ENCODE measurements at regions not wholly inside any gene's neighbourhood (a gene's known extent, or its start where the extent isn't known, plus 50 kb on each side); places are given as distances from the start of the nearest gene placed in this dataset.

DNA sequence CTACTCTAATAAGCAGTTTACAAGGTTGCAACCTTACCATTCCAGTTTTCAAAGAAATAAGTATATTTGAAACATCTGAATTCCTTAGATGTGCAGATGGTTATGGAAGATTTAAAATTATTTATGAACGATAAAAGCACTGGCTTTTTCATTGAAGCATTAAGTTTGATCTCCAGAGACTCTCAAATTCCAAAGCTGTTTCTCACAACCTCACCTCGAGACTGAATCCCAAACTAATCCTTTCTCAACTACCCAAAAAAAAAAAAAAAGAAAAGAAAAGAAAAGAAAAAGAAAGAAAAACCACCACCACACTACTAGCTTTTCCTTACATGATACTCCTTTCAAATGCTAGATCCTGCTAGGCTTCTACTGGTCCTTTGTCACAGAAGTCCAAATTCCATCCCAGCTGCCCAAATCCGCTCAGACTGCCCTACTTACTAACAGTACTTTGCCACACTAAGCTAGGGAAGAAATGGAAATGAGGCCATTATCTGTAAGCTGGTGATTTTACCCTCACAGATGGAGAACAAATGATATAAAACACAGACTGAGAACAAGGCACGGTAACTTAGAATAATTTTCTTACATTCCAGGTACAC lies 100.6 kb upstream of the CDK1 start:
- intact Hi-C loops (cut with DNase I): no loop called here
- no peak for ATAC-seq
- DNase-seq (ENCODE audit: low spot score): no peak

GRCh38 chr10:60675236-60675635 lies 103.0 kb upstream of the CDK1 start:
- ATAC-seq (no peak), DNase-seq (ENCODE audit: low spot score) (no peak)

DNA sequence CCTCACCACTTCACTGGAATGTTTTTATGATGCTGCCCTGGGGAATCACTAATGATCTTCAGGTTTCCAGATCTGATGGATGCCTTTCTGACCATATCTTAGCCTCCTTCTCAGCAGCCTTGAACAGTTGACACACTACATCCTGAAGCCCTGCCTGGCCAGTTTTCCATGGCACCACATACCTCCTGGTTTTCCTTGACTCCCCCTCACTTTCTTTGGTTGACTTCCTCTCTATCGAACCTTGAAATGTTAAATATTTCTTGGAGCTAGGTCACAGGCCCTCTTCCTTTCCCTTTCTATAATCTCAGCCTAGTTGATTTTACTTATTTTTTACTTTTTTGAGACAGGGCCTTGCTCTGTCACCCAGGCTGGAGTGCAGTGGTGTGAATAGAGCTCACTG lies 108.8 kb upstream of the CDK1 start:
- DNase-seq (ENCODE audit: low spot score) (no peak), ATAC-seq (no peak)
- intact Hi-C loops (cut with DNase I): no loop called here

More at GRCh38 chr10:60675236-60675635, 103.0 kb upstream of the CDK1 start:
- intact Hi-C loops (cut with DNase I): no loop called here

GRCh38 chr10:60666221-60666620 lies 112.1 kb upstream of the CDK1 start:
- intact Hi-C loops (cut with DNase I): no loop called here
- ATAC-seq: no peak
- DNase-seq (ENCODE audit: low spot score): no peak

GRCh38 chr10:60664859-60665258 lies 113.4 kb upstream of the CDK1 start:
- ATAC-seq (no peak), DNase-seq (ENCODE audit: low spot score) (no peak)
- intact Hi-C loops (cut with DNase I): no loop called here

DNA sequence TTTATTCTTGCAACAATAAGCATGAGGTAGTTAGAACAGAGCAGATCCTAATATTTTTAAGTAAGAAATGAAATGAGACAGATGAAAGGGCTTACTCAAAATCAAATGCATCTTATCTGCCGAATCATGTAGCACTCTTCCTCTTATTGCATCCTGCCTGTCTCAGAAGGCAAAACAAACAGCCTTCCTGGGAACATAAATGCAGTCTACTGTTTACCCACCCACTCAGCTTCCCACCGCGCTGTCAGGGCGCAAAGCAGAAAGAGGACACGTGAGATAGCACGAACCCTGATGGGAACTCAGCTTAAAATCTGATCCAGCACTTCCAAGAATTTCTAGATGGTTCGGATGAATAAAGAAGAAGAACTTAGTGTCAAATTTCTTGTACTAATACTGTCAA lies 114.4 kb upstream of the CDK1 start:
- no peak for ATAC-seq
- no peak for DNase-seq (ENCODE audit: low spot score)
- intact Hi-C loops (cut with DNase I): no loop called here

DNA sequence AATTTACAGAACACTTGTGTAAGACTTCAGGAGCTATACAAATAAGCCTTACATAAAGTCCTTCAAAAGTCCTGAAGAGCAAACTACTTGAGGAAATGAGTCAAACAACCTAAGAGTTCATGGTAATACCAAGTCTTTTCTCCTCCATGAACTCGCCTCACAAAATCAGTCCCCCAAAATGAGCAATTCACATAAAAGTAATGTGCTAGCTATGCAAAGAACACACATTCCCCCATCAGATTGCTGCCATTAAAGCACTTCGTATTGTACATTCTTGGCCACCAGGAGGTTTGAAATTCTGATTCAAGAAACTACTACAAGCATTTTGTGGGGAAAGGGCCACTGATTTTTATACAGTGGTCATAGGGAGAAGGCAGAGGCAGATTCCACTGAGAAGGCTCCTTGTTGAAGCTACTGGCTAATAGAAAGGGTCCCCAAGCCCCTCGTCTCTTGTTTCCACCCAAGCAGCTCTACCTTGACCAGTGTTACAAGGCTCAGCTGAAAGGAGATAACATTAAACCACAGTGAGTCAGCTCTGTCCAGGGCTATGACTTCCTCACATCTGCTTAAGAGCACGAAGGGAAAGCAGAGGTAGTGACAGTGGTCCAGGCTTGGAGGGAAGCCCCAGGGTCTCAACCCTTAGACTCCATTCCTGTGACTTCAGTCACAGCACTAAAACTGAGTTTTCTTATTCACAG lies 115.2 kb upstream of the CDK1 start:
- no peak for ATAC-seq
- no peak for DNase-seq (ENCODE audit: low spot score)
- intact Hi-C loops (cut with DNase I): no loop called here

DNA sequence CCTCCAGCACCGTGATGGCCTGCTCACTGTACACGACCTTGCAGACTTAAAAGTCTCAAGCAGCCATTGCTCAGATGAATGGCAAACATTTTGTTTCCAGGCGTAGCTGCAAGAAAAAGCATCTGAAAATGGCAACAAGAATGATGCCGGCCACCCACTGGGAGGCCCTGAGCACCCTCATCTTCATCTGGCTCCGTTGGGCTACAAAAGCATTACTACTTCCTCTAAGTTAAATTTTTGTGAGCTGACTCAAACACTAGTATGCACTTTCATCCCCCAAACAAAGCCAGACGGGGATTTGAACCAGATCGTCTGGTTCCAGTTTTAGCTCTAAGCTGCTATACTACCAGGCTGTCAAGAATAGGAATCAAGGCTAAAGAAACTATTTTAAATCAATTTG lies 116.6 kb upstream of the CDK1 start:
- ATAC-seq (no peak), DNase-seq (ENCODE audit: low spot score) (no peak)
- intact Hi-C loops (cut with DNase I): no loop called here

- DNase-seq (ENCODE audit: low spot score) (no peak), ATAC-seq (no peak)
- intact Hi-C loops (cut with DNase I): no loop called here
Measured at GRCh38 chr10:60660625-60661024, 117.7 kb upstream of the CDK1 start.

- ATAC-seq (no peak), DNase-seq (ENCODE audit: low spot score) (no peak)
- intact Hi-C loops (cut with DNase I): no loop called here
Measured at GRCh38 chr10:60654813-60655464, 123.3 kb upstream of the CDK1 start.

GRCh38 chr10:60652628-60653027 lies 125.7 kb upstream of the CDK1 start:
- ATAC-seq (no peak), DNase-seq (ENCODE audit: low spot score) (no peak)
- intact Hi-C loops (cut with DNase I): no loop called here

GRCh38 chr10:60650378-60650800 lies 127.9 kb upstream of the CDK1 start:
- ATAC-seq: no peak
- DNase-seq (ENCODE audit: low spot score): no peak
- intact Hi-C loops (cut with DNase I): no loop called here

DNA sequence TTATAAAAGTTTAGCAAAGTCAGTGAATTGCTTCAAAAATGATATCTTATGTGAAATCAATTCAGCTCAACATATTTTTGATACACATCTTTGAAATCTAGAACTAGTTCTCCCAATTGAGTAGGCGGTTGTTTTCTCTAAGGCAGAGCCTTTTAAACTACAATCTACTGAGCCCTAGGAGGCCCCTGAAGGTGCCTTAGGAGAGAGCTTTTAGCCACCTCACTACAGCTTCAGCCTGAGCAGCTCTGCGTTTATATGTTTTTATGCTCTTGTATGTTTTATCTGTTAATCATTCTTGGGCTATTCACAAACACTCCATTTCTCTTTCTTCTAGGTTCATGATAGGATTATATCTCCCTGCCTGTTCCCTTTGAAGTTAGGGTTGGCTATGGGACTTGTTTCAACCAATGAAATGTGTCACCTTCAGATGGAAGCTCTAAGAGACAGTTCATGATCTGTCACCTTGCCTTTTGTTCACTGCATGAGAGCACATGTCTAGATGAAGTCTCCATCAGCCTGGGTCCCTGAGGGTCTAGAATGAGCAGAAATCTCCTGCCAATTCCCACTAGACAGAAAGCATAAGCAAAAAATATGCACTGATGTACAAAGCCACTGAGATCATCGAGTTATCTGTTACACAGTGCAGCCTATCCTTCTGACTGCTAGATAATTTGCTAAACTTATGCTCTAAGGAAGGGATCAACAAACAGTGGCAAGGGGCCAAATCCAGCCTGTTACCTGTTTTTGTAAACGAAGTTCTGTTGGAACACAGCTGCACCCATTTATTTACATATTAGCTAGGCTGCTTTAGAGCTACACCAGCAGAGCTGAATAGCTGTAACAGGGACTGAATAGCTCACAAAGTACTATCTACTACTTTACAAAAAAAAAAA lies 128.5 kb upstream of the CDK1 start:
- no peak for ATAC-seq
- intact Hi-C loops (cut with DNase I): no loop called here

GRCh38 chr10:60648761-60649160 lies 129.5 kb upstream of the CDK1 start:
- ATAC-seq (no peak), DNase-seq (ENCODE audit: low spot score) (no peak)
- intact Hi-C loops (cut with DNase I): no loop called here

More for the DNA sequence above, 128.5 kb upstream of the CDK1 start:
- no peak for DNase-seq (ENCODE audit: low spot score)

- intact Hi-C loops (cut with DNase I): no loop called here
- DNase-seq (ENCODE audit: low spot score): no peak
Measured at GRCh38 chr10:60646966-60647796, 131.1 kb upstream of the CDK1 start.

GRCh38 chr10:60645980-60646379 lies 132.3 kb upstream of the CDK1 start:
- ATAC-seq (no peak), DNase-seq (ENCODE audit: low spot score) (no peak)
- intact Hi-C loops (cut with DNase I): no loop called here

More at GRCh38 chr10:60646966-60647796, 131.1 kb upstream of the CDK1 start:
- ATAC-seq: no peak

- ATAC-seq: no peak
- intact Hi-C loops (cut with DNase I): no loop called here
- DNase-seq (ENCODE audit: low spot score): no peak
Measured at GRCh38 chr10:60644436-60645130, 133.7 kb upstream of the CDK1 start.

GRCh38 chr10:60643874-60644273 lies 134.4 kb upstream of the CDK1 start:
- intact Hi-C loops (cut with DNase I): no loop called here
- DNase-seq (ENCODE audit: low spot score): no peak
- ATAC-seq: no peak
